ENCODE measurements at regions not wholly inside any gene's neighbourhood (a gene's known extent, or its start where the extent isn't known, plus 50 kb on each side); places are given as distances from the start of the nearest gene placed in this dataset.
"Not testable (repeated sequence)": the region's sequence is repeated elsewhere in the genome, so short reads cannot be mapped to it uniquely, and the experiment has no call there.

GRCh38 chr2:234695981-234696380, 199.1 kb upstream of the ARL4C start:
- DNase-seq (ENCODE audit: low read depth in 3 of 3), result no peak

- DNase-seq (ENCODE audit: low read depth in 3 of 3), result no peak
Observed at GRCh38 chr2:234694244-234695013, 197.5 kb upstream of the ARL4C start.

DNA sequence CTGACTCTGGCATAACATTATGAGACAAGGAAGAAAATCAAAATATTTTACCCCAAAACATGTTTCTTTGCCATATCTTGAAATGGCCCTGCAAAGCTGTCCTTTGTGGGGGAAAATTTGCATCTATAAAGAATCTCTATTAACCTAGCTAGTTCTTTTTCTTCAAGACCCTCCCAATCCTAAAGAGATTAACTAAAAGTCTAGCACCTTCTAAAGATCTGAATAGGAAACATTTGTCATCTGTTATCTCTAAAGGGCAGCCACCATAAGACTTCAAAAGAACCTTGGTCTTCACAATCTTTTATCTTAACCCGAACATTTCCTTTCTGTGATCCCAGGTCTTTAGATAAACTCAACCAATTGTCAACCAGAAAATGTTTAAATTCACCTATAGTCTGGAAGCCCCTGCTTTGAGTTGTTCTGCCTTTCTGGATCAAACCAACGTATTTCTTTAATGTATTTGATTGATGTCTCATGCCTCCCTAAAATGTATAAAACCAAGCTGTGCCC, 196.9 kb upstream of the ARL4C start:
- not testable (repeated sequence) for DNase-seq (ENCODE audit: low read depth in 3 of 3)

- not testable (repeated sequence) for DNase-seq (ENCODE audit: low read depth in 3 of 3)
Observed at GRCh38 chr2:234693191-234693590, 196.3 kb upstream of the ARL4C start.

- no peak for DNase-seq (ENCODE audit: low read depth in 3 of 3)
Observed at GRCh38 chr2:234691968-234692955, 195.4 kb upstream of the ARL4C start.

DNA sequence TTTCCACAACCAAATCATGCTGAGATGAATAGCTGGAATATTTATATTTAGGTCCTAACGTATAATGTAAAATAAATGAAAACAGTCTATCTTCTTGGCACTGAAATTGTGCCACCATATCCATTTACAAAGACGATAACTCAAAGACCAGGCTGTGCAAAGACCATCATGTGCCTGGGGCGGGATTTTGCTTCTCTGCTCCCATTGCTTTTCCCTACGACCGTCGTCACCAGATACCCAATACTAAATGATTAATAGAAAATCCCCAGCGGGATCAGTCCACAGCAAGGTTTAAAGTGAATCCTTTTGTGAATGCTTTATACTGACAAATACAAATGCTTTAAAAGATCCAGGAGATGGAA, 194.3 kb upstream of the ARL4C start:
- DNase-seq (ENCODE audit: low read depth in 3 of 3), result no peak

- DNase-seq (ENCODE audit: low read depth in 3 of 3), result no peak
Observed at GRCh38 chr2:234690569-234691213, 193.8 kb upstream of the ARL4C start.

DNA sequence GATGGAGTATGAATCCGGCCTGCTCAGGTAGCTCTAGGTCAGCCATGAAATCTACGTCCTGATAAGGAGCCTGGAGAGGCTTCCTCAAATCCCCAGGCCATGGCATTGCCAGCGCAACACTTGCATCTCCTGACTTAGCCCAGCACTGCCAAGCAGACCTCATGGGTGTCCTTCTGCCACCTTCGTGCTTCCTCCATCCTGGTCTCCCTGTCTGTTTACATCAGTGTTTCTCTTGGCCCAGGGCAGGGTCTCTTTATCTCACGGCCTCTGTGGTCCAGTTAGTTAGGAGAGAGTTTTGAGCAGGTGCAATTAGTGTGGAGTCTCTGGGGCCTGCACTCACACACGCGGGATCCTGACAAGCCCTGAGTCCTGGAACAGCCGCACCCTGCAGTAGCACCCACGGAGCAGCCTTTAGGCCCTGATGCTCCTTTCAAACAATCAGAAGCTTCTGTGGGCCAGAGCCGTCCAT, 193.1 kb upstream of the ARL4C start:
- DNase-seq (ENCODE audit: low read depth in 3 of 3), result no peak

DNA sequence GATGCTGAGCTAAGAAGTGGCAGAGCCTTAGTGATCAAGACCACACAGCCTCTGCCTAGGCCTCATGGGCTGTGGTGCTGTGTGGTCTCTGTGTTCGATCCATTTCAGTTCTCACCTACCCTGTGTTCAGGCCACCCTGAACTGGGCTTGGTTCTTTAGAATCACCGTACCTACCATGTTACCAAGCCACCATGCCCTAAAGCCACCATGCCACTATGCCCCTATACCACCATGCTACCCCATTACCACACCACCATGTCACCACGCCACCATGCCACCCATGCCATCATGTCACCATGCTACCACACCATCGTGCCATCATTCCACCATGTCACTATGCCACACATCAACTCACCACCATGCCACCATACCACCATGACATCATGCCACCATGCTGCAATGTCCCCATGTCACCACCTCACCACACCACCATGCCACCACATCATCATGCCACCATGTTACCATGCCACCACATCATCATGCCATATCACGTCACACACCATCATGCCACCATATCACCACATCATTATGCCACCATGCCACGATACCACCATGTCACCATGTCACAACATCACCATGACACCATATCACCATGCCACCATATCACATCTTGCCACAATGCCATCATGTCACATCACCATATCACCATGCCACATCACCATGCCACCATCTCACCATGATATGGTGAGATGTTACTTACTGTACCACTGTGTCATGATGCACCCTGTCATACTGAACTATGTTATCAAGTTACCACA, 191.0 kb upstream of the ARL4C start:
- DNase-seq (ENCODE audit: low read depth in 3 of 3), result no peak

DNA sequence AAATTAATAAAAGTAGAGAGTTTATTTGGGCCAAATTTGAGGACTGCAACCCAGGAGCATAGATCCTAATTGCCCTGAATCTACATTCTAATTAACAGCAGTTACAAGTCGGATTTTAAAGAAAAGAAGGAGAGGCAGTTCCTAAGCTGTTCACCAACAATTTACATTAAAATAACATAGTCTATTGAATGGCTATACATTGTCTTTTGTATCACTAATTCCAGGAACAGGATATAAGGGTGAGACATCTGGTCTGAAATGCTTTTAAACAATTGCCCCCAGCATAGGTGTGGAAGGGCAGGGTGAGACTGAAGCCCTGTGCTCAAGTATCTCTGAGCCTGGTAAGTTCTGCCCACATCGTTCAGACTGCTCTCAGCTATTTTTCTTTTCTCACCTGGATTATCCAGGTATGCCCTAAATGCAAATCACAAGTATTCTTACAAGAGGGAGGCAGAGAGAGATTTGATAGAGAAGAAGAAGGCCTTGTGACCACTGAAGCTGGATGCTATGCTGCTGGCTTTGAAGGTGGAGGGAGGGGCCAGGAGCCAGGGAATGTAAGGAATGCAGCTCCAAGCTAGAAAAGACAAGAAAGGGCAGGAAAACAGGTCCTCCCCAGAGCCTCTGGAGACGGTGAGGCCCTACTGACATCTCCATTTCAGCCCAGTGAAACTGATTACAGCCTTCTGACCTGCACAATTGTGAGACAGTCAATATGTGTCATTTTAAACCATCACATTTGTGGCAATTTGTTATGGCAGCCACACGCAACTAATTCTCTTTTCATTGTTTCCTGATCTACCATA, 189.4 kb upstream of the ARL4C start:
- no peak for DNase-seq (ENCODE audit: low read depth in 3 of 3)

DNA sequence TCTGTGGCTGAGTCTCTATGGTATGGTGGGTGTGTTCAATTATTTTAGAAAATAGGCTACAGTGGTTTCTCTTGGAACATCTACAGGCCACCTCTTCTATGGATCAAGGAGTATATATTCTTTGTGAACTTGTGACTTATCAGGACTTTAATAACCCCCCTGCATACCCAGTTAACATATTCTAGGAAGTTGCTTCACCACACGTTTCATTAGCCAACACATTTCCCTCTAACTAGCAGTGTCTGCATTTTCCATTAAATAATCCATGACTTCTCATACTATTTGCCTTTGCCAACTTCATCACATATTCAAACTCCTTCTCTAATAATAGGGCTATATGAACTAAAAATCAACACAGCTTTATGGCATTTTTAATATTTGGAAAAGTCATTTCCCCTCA, 187.6 kb upstream of the ARL4C start:
- DNase-seq (ENCODE audit: low read depth in 3 of 3), result no peak

DNA sequence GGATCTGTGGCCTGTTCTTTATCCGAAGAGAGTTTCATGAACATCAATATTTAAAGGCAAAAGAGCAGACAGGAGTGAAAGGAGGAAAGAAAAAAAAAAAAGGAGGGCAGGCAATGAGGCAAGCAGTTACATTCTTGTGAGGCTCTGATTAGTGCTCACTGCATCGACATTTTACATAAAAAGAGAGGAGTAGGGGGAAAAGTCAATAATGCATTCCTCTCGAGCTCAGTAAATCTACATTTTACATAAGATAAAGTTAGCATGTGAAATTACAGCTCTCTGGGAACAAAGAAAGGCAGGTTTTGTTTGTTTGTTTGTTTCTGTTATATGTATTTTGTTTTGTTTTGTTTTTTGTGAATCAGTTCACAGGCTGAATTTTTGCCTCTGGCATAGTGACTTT, 187.1 kb upstream of the ARL4C start:
- DNase-seq (ENCODE audit: low read depth in 3 of 3), result no peak

- no peak for DNase-seq (ENCODE audit: low read depth in 3 of 3)
Observed at GRCh38 chr2:234682492-234683228, 185.8 kb upstream of the ARL4C start.

DNA sequence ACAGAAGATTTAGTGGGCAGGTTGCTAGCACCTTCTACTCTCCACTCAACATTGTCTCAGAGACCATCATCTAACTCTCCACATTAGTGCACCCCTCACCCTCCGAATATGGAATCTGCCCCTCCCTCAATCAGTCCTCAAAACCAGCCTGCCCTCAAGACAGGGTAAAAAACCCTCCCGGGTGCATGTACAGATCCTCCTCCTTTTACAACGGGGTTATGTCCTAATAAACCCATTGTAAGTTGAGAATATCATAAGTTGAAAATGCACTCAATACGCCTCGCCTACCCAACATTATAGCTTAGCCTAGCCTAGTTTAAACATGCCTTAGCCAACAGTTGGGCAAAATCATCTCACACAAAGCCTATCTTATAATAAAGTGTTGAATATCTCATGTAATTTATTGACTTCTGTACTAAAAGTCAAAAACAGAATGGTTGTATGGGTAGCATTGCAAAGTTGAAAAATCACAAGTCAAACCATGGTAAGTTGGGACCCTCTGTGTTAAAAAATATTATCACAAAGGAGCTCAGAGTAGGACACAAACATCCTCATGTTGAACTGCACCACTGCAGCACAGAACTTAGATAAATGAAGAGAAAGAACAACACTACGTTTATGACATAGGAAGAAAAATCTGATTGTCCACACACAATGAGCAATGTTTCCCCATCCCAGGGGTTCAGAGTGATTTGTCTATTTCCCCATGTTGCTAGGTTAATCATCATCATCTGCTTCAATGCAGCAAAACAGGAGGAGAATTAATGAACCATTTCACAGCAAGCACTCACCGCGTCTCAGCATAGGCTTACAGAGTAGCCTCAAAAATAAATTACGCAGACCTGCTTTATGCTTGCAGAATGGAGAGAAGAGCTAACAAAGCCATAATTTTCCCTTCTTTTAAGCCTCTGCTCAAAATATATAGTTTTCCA, 184.1 kb upstream of the ARL4C start:
- DNase-seq (ENCODE audit: low read depth in 3 of 3), result no peak

DNA sequence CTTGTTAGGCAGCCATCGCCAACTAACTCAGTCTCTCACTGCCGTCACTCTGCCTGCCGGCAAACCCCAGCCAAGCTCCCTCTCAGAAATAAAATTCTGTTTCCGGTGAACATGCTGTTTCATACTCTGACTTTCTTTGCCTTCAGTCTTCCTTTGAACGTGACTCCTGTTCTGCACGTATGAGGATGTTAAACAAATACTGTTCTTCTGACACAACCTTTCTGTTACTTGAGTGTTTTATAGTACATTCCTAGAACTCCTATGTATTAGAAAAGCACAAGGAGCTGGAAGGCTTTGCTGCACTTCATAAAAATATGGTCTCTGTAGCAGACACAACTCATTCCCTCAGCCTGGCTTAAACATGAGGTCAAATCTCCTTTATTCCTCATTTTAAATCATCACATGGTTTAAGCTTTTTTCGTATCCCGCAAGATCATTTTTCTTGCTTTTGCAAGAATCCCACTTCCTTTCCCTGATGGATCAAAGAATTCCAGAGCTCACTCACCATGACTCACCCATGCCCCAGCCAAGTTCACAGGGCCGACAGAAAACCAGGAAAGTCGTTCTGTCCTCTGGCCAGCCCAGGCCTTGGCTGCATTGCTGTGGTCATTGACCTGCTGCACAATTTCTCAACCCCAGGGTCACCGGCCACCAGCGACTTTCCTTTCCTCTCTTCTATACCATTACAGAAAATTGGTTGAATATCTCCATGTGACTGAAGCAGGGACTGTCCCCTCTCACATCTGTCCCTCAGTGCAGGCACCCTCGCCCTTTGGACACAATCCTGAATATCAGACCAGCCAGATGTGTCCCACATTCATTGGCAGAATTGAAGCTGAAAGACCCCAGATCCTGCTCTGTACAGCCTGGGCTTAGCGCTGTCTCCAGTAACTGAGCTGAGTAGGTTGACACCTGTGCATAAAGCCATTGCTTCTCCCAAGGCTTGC, 183.1 kb upstream of the ARL4C start:
- no peak for DNase-seq (ENCODE audit: low read depth in 3 of 3)

DNA sequence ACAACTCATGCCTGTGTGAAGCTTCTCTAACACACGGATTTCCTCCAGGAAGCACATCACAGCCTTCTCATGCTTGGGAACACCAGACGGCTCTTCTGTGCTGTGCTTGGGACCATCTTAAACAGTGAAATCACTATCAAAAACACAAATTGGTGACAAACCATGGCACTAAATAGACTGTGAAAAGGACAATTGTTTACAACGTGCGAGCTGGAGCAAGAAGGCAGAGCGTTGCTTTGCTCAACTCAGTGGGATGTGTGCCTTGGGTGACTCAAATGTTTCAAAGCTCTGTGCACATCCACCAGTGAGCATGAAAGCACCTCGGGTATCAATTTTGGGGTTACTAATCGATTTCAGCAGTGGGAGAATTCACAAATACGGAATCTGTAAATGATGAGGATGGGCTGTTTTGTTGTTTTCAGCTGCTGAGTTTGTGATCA, 182.4 kb upstream of the ARL4C start:
- no peak for DNase-seq (ENCODE audit: low read depth in 3 of 3)

GRCh38 chr2:234678711-234679110, 181.8 kb upstream of the ARL4C start:
- no peak for DNase-seq (ENCODE audit: low read depth in 3 of 3)

Measured in stimulated activated CD4-positive, alpha-beta T cell treated with anti-CD3 and anti-CD28 coated beads, TNF-alpha, amount 100 ng/mL, for 48 hours (primary cell).